NCI-H345 (cell line): ENCODE measurements at regions not wholly inside any gene's neighbourhood (a gene's known extent, or its start where the extent isn't known, plus 50 kb on each side); places are given as distances from the start of the nearest gene placed in this dataset.

Source experiments
- DNase-seq: peaks from one replicate; lab custom pipeline; 2025; lab: John Stamatoyannopoulos, UW

- no peak for DNase-seq
Observed at GRCh38 chr14:78073028-78073427, 97.1 kb upstream of the NRXN3 start.

GRCh38 chr14:78074561-78074960, 95.6 kb upstream of the NRXN3 start:
- peak; percentile 44 for DNase-seq

GRCh38 chr14:78075033-78075432, 95.1 kb upstream of the NRXN3 start:
- peak; percentile 44 for DNase-seq

GRCh38 chr14:78075555-78076277, 94.5 kb upstream of the NRXN3 start:
- peak; percentile 38 for DNase-seq

GRCh38 chr14:78081245-78081644, 88.9 kb upstream of the NRXN3 start:
- DNase-seq = peak; percentile 51

GRCh38 chr14:78083837-78084236, 86.3 kb upstream of the NRXN3 start:
- no peak for DNase-seq

- DNase-seq = no peak
Observed at GRCh38 chr14:78086342-78086741, 83.8 kb upstream of the NRXN3 start.

- DNase-seq = no peak
Observed at GRCh38 chr14:78088916-78089315, 81.3 kb upstream of the NRXN3 start.

GRCh38 chr14:78090864-78091263, 79.3 kb upstream of the NRXN3 start:
- no peak for DNase-seq

GRCh38 chr14:78091361-78091760, 78.8 kb upstream of the NRXN3 start:
- DNase-seq = no peak

- no peak for DNase-seq
Observed at GRCh38 chr14:78092040-78092439, 78.1 kb upstream of the NRXN3 start.

GRCh38 chr14:78103271-78103670, 66.9 kb upstream of the NRXN3 start:
- DNase-seq = peak; percentile 76

- DNase-seq = no peak
Observed at GRCh38 chr14:78104160-78104559, 66.0 kb upstream of the NRXN3 start.

- no peak for DNase-seq
Observed at GRCh38 chr14:78104655-78105054, 65.5 kb upstream of the NRXN3 start.

- no peak for DNase-seq
Observed at GRCh38 chr14:78106381-78106780, 63.8 kb upstream of the NRXN3 start.

- DNase-seq = no peak
Observed at GRCh38 chr14:78107166-78107565, 63.0 kb upstream of the NRXN3 start.

GRCh38 chr14:78119440-78119839, 50.7 kb upstream of the NRXN3 start:
- DNase-seq = no peak
